ENCODE measurements at regions not wholly inside any gene's neighbourhood (a gene's known extent, or its start where the extent isn't known, plus 50 kb on each side); places are given as distances from the start of the nearest gene placed in this dataset.

DNA sequence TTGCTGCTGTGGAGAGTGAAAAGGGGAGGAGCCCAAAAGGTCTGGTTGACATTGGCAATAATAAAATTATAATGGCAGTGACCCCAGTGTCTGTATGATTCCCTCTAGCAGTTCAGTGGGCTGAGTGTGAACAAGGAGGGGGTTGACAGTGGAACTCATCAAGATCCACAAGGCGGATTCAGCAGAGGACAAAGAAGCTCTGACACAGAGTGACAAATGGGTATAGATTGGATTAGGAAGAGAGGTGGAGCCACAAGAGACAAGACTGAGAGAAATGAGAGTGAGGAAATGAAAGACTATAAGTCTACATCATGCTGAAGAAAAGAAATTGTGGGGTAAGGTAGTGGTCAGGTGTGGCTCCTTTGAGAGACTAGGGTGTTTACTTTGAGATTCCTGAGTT lies 58.9 kb downstream of the CCDC71L start:
- WGBS, 3 donors, result 72 to 91% (median 88%) methylated on average over 1 of the region's 1 CpG
- no peak overlapping the region for H3K4me3 ChIP-seq
- no peaks in the 10 kb centered on the region for H3K4me1 ChIP-seq (ENCODE audit: insufficient read depth)
- TF ChIP-seq EP300 (IDR thresholded peaks at IDR 0.05) (no peak), POLR2A (IDR thresholded peaks at IDR 0.05) (no peak)
- TF ChIP-seq, protein P1, sequence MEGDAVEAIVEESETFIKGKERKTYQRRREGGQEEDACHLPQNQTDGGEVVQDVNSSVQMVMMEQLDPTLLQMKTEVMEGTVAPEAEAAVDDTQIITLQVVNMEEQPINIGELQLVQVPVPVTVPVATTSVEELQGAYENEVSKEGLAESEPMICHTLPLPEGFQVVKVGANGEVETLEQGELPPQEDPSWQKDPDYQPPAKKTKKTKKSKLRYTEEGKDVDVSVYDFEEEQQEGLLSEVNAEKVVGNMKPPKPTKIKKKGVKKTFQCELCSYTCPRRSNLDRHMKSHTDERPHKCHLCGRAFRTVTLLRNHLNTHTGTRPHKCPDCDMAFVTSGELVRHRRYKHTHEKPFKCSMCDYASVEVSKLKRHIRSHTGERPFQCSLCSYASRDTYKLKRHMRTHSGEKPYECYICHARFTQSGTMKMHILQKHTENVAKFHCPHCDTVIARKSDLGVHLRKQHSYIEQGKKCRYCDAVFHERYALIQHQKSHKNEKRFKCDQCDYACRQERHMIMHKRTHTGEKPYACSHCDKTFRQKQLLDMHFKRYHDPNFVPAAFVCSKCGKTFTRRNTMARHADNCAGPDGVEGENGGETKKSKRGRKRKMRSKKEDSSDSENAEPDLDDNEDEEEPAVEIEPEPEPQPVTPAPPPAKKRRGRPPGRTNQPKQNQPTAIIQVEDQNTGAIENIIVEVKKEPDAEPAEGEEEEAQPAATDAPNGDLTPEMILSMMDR (IDR thresholded peaks at IDR 0.05), result no peak
- no peak overlapping the region for H3K27ac ChIP-seq
- no peaks in the 10 kb centered on the region for H3K36me3 ChIP-seq
- no peak for DNase-seq
- intact Hi-C loops (cut with DNase I), result no loop called here
- H3K9me3 ChIP-seq, result no peaks in the 10 kb centered on the region
- no peaks in the 10 kb centered on the region for H3K27me3 ChIP-seq

- Histone ChIP-seq H3K4me1 (ENCODE audit: insufficient read depth) (no peaks in the 10 kb centered on the region), H3K27me3 (no peaks in the 10 kb centered on the region), H3K36me3 (no peaks in the 10 kb centered on the region), H3K9me3 (no peaks in the 10 kb centered on the region), H3K4me3 (no peak overlapping the region), H3K27ac (no peak overlapping the region)
- intact Hi-C loops (cut with DNase I), result no loop called here
- TF ChIP-seq EP300 (IDR thresholded peaks at IDR 0.05) (no peak), POLR2A (IDR thresholded peaks at IDR 0.05) (no peak)
- DNase-seq, result no peak
- WGBS, 3 donors, result 40 to 47% (median 43%) methylated on average over 3 of the region's 3 CpGs
Measured at GRCh38 chr7:106600569-106601373, 60.2 kb downstream of the CCDC71L start.

DNA sequence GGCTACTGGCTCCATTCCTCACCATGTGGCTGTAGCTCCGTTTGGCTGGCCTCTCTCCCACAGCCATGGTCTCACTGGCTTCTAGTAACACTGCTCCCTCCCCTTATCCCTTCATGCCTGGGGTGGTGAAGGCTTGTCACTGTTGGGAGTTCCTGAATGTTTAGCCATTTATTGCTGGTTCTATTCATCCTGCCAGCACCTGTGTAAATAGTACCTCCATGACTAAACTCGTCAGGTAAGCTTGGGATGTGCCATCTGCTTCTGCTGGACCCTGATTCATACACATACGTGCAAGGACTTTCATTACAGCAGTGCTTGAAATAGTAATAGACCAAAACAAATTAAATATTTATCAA lies 61.6 kb downstream of the CCDC71L start:
- H3K27me3 ChIP-seq, result no peaks in the 10 kb centered on the region
- intact Hi-C loops (cut with DNase I), result no loop called here
- 51 to 64% (median 59%) methylated on average over 3 of the region's 3 CpGs for WGBS, 3 donors

GRCh38 chr7:106598663-106599342 lies 62.2 kb downstream of the CCDC71L start:
- Histone ChIP-seq H3K27me3 (no peaks in the 10 kb centered on the region), H3K27ac (no peak overlapping the region), H3K4me1 (ENCODE audit: insufficient read depth) (no peaks in the 10 kb centered on the region), H3K9me3 (no peaks in the 10 kb centered on the region), H3K36me3 (no peaks in the 10 kb centered on the region), H3K4me3 (no peak overlapping the region)
- intact Hi-C loops (cut with DNase I), result no loop called here
- 9 to 11% (median 10%) methylated on average over 6 of the region's 6 CpGs for WGBS, 3 donors
- peak in 1 of 5 donors; percentile 34 for DNase-seq
- no peak for TF ChIP-seq EP300 (IDR thresholded peaks at IDR 0.05)
- no peak for TF ChIP-seq POLR2A (IDR thresholded peaks at IDR 0.05)
- TF ChIP-seq, protein P1 (IDR thresholded peaks at IDR 0.05), result no peak

More for the DNA sequence above, 61.6 kb downstream of the CCDC71L start:
- Histone ChIP-seq H3K36me3 (no peaks in the 10 kb centered on the region), H3K4me3 (no peak overlapping the region), H3K4me1 (ENCODE audit: insufficient read depth) (no peaks in the 10 kb centered on the region), H3K27ac (no peak overlapping the region), H3K9me3 (no peaks in the 10 kb centered on the region)
- no peak for TF ChIP-seq POLR2A (IDR thresholded peaks at IDR 0.05)
- TF ChIP-seq, protein P1 (IDR thresholded peaks at IDR 0.05), result no peak
- no peak for TF ChIP-seq EP300 (IDR thresholded peaks at IDR 0.05)
- DNase-seq, result no peak
